ENCODE measurements at regions not wholly inside any gene's neighbourhood (a gene's known extent, or its start where the extent isn't known, plus 50 kb on each side); places are given as distances from the start of the nearest gene placed in this dataset.

GRCh38 chr5:171692107-171692506 lies 93.5 kb upstream of the SMIM23 start:
- DNase-seq (ENCODE audit: extremely low read depth, low read depth) = no peak
- TF ChIP-seq, protein P1, sequence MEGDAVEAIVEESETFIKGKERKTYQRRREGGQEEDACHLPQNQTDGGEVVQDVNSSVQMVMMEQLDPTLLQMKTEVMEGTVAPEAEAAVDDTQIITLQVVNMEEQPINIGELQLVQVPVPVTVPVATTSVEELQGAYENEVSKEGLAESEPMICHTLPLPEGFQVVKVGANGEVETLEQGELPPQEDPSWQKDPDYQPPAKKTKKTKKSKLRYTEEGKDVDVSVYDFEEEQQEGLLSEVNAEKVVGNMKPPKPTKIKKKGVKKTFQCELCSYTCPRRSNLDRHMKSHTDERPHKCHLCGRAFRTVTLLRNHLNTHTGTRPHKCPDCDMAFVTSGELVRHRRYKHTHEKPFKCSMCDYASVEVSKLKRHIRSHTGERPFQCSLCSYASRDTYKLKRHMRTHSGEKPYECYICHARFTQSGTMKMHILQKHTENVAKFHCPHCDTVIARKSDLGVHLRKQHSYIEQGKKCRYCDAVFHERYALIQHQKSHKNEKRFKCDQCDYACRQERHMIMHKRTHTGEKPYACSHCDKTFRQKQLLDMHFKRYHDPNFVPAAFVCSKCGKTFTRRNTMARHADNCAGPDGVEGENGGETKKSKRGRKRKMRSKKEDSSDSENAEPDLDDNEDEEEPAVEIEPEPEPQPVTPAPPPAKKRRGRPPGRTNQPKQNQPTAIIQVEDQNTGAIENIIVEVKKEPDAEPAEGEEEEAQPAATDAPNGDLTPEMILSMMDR (IDR thresholded peaks at IDR 0.05; ENCODE audit: low read depth, low read length) = no peak

DNA sequence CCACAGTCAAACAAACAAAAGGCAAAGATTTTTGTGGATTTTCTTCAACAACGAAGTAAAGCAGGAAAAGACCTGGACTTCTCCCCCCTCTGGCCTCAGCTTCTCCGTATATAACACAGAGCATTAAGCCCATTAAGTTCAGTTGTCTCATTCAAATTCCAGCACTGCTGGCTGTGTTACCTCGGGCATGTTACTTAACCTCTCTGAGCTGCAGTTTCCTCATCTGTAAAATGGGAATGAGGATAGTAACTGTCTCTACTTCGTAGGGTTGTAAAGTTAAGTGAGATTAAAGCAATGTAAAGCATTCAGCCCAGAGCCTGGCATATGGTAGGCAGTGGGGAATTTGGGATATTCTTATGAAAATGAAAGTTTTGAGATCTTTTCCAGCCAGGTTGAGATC lies 92.7 kb upstream of the SMIM23 start:
- TF ChIP-seq, protein P1 (IDR thresholded peaks at IDR 0.05; ENCODE audit: low read depth, low read length) = no peak
- DNase-seq (ENCODE audit: extremely low read depth, low read depth) = no peak

- no peak for DNase-seq (ENCODE audit: extremely low read depth, low read depth)
- TF ChIP-seq, protein P1 (IDR thresholded peaks at IDR 0.05; ENCODE audit: low read depth, low read length) = no peak
Measured at GRCh38 chr5:171693412-171693811, 92.2 kb upstream of the SMIM23 start.

DNA sequence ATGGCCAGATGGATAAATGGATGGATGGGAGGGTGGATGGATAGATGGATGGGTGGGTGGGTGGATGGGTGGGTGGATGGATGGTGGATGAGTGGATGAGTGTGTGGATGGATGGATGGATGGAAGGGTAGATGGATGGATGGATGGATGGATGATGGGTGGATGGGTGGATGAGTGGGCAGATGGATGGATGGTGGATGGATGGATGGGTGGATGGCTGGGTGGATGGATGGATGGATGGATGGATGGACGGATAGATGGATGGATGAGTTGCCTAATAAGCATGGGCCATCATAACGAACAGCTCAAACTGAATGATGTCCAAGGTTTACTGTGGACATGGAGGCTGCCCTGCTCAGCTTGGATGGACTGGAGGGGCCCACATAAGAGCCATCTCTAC lies 89.8 kb upstream of the SMIM23 start:
- no peak for DNase-seq (ENCODE audit: extremely low read depth, low read depth)
- TF ChIP-seq, protein P1 (IDR thresholded peaks at IDR 0.05; ENCODE audit: low read depth, low read length) = no peak

DNA sequence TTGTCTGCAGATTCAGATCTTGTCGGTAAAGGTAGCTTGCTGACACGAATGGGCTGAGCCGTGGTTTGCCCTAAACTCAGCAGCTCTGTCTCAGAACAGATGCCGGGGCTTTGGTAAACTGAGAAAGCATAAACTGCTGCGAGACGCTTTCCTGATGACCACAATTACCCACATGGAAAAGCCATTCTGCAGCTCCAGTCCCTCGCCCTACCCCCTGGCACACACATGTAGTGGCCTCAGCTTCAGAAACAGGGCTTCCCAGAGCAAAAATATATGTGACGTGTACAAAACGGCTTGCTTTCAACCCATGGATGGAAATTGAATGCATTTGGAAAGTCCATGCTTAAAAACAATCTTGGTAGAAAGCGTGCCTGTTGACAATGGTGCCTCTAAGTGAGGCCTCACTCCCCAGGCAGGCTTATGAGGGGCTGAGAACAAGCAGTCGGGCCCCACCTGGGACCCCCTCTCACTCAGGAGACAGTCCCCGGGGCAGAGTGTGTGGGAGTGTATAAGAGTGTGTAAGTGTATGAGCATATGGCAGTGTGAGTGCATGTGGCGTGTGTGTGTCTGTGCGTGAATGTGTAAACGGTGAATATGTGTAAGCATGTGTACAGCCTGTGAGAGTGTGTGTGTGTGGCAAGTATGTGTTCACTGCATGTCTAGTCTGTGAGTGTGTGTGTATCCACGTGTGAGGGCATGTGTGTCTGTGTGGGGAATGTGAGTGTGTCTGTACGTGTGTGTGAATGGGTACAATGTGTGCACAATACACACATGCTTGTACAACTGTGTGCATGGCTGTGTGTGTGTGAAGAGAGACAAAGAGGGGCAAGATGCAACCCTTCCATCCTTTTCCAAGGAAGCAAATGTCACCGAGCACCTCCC lies 88.2 kb upstream of the SMIM23 start:
- TF ChIP-seq, protein P1 (IDR thresholded peaks at IDR 0.05; ENCODE audit: low read depth, low read length) = no peak
- DNase-seq (ENCODE audit: extremely low read depth, low read depth) = no peak

DNA sequence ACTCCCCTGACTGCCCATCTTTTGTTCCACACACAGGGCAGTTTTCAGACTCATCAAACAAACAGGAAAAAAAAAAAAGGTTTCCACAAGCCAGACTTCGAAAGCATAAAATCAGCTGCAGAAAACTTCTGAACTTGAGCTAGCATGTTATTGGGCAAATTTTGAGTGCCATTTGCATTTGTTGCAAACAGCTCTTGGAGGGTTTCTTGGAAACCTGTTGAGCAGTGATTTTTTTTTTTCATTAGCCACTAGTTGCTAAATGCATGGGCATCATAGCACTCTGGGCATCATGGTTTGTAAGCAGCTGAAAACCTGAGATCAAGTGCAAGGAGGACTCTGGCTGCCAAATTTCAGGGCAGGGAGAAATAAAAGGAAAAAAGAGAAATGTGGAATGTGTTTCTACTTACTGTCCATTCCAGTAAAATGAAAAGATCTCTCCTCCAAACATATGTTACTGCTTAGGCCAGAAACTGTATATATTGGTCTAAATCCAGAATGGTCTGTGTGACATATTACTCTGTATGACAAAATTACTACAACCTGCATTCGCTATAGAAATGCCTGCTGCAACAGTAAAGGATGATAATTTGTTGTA lies 85.2 kb upstream of the SMIM23 start:
- TF ChIP-seq, protein P1 (IDR thresholded peaks at IDR 0.05; ENCODE audit: low read depth, low read length) = no peak

DNA sequence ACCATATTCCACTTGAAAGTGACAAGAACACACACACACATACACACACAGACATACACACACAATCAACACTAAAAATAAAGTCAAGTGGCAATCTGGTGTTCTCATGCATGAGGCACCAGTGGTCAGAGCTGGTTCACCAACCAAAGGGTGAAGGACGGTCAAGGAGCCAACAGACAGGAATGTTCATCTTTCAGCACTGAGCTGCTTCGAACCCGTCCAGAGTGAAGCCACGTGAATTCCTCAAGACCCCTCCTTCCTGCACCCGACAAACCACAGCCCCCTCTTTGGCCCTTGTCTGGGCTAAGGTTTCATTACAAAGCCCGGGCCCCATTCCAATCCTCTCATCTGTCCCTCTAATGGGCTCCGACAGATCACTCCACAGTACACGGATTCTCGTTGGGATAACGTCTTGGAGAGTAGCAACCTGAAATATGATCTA lies 84.5 kb upstream of the SMIM23 start:
- no peak for DNase-seq (ENCODE audit: extremely low read depth, low read depth)
- TF ChIP-seq, protein P1 (IDR thresholded peaks at IDR 0.05; ENCODE audit: low read depth, low read length) = no peak

More for the DNA sequence above, 85.2 kb upstream of the SMIM23 start:
- peak; percentile 16 for DNase-seq (ENCODE audit: extremely low read depth, low read depth)
